ENCODE measurements at regions not wholly inside any gene's neighbourhood (a gene's known extent, or its start where the extent isn't known, plus 50 kb on each side); places are given as distances from the start of the nearest gene placed in this dataset.

DNA sequence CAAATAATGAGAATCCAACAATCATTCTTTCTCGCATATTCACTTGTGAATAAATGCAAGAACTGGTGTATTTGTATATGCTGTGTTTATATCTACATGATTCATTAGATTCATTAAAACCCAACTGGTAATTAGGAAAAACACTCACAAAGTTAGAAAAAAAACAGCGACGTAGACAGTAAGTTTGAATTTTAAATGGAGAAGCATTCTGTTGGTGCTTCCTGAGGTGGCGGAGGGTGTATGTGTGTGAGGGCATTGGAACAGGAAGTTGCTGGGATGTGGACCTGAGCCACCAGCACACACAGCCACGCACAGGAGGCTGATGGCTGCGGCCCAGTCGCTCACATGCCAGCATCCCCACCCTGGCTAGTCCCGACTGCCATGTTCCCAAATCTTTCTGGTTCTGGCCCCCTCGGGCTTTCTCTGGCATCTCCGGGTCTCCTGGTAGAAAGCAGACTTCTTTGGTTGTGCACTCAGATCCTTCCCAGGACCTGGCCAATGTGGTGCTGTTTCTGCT lies 121.6 kb upstream of the IRF2BP2 start:
- Histone ChIP-seq H3K14ac (ENCODE audit: insufficient read depth, low read length) (no peak overlapping the region), H3K79me2 (ENCODE audit: insufficient read depth, low read length) (no peaks in the 10 kb centered on the region), H4K8ac (replicated peaks; ENCODE audit: insufficient read length, low read depth, low read length) (no peak overlapping the region), H3K23me2 (ENCODE audit: insufficient read length, low read depth, low read length, poor library complexity, severe bottlenecking) (no peaks in the 10 kb centered on the region), H3K56ac (ENCODE audit: insufficient read length, low read depth, low read length) (no peak overlapping the region), H3K4me2 (ENCODE audit: insufficient read depth, insufficient read length, low read length) (no peak overlapping the region), H4K5ac (ENCODE audit: insufficient read length, low read depth, low read length) (no peak overlapping the region), H3K27ac (ENCODE audit: insufficient read length, low read depth, low read length) (no peak overlapping the region), H3K18ac (ENCODE audit: insufficient read length, low read depth, low read length) (no peak overlapping the region), H3K27me3 (ENCODE audit: insufficient read depth, low read length) (no peaks in the 10 kb centered on the region), H4K20me1 (ENCODE audit: control insufficient read depth, insufficient read depth, insufficient read length) (no peaks in the 10 kb centered on the region), H2BK20ac (ENCODE audit: low read depth, low read length, poor library complexity, severe bottlenecking) (no peak overlapping the region), H2BK15ac (ENCODE audit: low read depth, low read length) (no peak overlapping the region), H3K4ac (ENCODE audit: low read depth, low read length) (no peak overlapping the region), H3K4me1 (ENCODE audit: insufficient read depth, low read length) (peaks cover 4% of the 10 kb centered on the region; the same call in 1 of the 2 replicates), H3K9ac (ENCODE audit: extremely low read depth, insufficient read length, low read length) (no peak overlapping the region), H3T11ph (ENCODE audit: low read length) (no peak overlapping the region), H2BK5ac (ENCODE audit: insufficient read length, low read length) (no peak overlapping the region), H3K23ac (ENCODE audit: insufficient read length, low read depth, low read length) (no peak overlapping the region), H4K91ac (ENCODE audit: insufficient read length, low read depth, low read length) (no peak overlapping the region), H3K79me1 (ENCODE audit: insufficient read depth, low read depth, low read length, poor library complexity, severe bottlenecking) (no peaks in the 10 kb centered on the region), H2AK5ac (ENCODE audit: insufficient read length, low read length) (no peak overlapping the region), H2BK12ac (ENCODE audit: insufficient read length, low read depth, low read length) (no peak overlapping the region), H3K9me3 (ENCODE audit: control insufficient read depth, low read depth, low read length) (no peaks in the 10 kb centered on the region), H2AFZ (ENCODE audit: low read length) (no peak overlapping the region), H2BK120ac (ENCODE audit: low read depth, low read length, poor library complexity, severe bottlenecking) (no peak overlapping the region)
- Mint-ChIP-seq H3K27ac (no peak overlapping the region), H3K4me3 (no peak overlapping the region), H3K36me3 (ENCODE audit: insufficient read depth in 1 of 3, low read depth in 3 of 3) (no peaks in the 10 kb centered on the region; a peak in 1 of 7 replicates), H3K27me3 (ENCODE audit: low read depth) (0 out of 2 replicates have a peak, but pooled peaks cover 5% of the 10 kb centered on the region), H3K9me3 (peaks cover 0 to 4% of the 10 kb centered on the region in 2 experiments; a peak in 1 of 5 replicates), H3K4me1 (peaks cover 38 to 39% of the 10 kb centered on the region in 2 experiments)
- no peak for DNase-seq
- no CpG with 5 or more reads among the region's 10 CpGs for WGBS (ENCODE audit: extremely low coverage, insufficient read length, low lambda C conversion rate)
- TF ChIP-seq, protein P1, sequence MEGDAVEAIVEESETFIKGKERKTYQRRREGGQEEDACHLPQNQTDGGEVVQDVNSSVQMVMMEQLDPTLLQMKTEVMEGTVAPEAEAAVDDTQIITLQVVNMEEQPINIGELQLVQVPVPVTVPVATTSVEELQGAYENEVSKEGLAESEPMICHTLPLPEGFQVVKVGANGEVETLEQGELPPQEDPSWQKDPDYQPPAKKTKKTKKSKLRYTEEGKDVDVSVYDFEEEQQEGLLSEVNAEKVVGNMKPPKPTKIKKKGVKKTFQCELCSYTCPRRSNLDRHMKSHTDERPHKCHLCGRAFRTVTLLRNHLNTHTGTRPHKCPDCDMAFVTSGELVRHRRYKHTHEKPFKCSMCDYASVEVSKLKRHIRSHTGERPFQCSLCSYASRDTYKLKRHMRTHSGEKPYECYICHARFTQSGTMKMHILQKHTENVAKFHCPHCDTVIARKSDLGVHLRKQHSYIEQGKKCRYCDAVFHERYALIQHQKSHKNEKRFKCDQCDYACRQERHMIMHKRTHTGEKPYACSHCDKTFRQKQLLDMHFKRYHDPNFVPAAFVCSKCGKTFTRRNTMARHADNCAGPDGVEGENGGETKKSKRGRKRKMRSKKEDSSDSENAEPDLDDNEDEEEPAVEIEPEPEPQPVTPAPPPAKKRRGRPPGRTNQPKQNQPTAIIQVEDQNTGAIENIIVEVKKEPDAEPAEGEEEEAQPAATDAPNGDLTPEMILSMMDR (conservative IDR thresholded peaks at IDR 0.05) = no peak

Measured in H9 (cell line).